Thyroid gland (tissue), 4 donors: ENCODE measurements at regions not wholly inside any gene's neighbourhood (a gene's known extent, or its start where the extent isn't known, plus 50 kb on each side); places are given as distances from the start of the nearest gene placed in this dataset.

Experiments
- DNase-seq, 2 donors: peaks; one replicate each; pipeline ENCODE4 v3.0.0-alpha.2; 2019
- H3K27ac ChIP-seq, 3 donors: fragments of 200-600 bp; sonication (generic); 1 replicate in 2 of 3; 2 replicates in 1 of 3; pipeline ENCODE4 v1.5.1; 2016 to 2019; ENCODE audit warnings: mild to moderate bottlenecking in 1 of 3, moderate library complexity in 1 of 3
- H3K27me3 ChIP-seq: fragments of 200-600 bp; sonication (generic); one replicate; pipeline ENCODE4 v1.5.1; 2019
- H3K36me3 ChIP-seq, 2 donors: fragments of 200-600 bp; sonication (generic); one replicate each; pipeline ENCODE4 v1.5.1; 2016 to 2019
- H3K4me1 ChIP-seq, 2 donors: fragments of 200-600 bp; sonication (generic); one replicate each; pipeline ENCODE4 v1.5.1; 2017 to 2019
- H3K4me3 ChIP-seq, 3 donors: fragments of 200-600 bp; sonication (generic); replicated peaks in 1 of 3; 1 replicate in 2 of 3; 2 replicates in 1 of 3; pipeline ENCODE4 v1.5.1; 2016; ENCODE audit warnings: mild to moderate bottlenecking in 1 of 3
- H3K9me3 ChIP-seq: fragments of 200-600 bp; sonication (generic); one replicate; pipeline ENCODE4 v1.5.1; 2017
- POLR2A ChIP-seq, 2 donors: fragments of 450-650 bp; IDR thresholded peaks; one replicate each; pipeline ENCODE4 v1.6.1; 2017; ENCODE audit warnings: antibody characterized with exemption in 2 of 2, mild to moderate bottlenecking in 2 of 2, moderate library complexity in 1 of 2
- WGBS, 2 donors: methylation state at CpG; one replicate each; pipeline ENCODE4 v1.1.5; 2017; 5-methylcytosine and 5-hydroxymethylcytosine counted together
- intact Hi-C: fragments of 100-400 bp; cut with DNase I; formaldehyde crosslinking; loops from one replicate; pipeline ENCODE4 v1.15.1; 2023
- TF ChIP-seq, protein P1 (sequence below), 6 experiments: fragments of 200-600 bp in 3 of 6; fragments of 450-650 bp in 3 of 6; sonication (generic) in 3 of 6; IDR thresholded peaks; one replicate each; pipeline ENCODE4 v1.5.1; 2016 to 2019; ENCODE audit warnings: antibody characterized with exemption in 6 of 6, mild to moderate bottlenecking in 2 of 6, inconsistent platforms in 1 of 6, moderate library complexity in 1 of 6

DNA sequence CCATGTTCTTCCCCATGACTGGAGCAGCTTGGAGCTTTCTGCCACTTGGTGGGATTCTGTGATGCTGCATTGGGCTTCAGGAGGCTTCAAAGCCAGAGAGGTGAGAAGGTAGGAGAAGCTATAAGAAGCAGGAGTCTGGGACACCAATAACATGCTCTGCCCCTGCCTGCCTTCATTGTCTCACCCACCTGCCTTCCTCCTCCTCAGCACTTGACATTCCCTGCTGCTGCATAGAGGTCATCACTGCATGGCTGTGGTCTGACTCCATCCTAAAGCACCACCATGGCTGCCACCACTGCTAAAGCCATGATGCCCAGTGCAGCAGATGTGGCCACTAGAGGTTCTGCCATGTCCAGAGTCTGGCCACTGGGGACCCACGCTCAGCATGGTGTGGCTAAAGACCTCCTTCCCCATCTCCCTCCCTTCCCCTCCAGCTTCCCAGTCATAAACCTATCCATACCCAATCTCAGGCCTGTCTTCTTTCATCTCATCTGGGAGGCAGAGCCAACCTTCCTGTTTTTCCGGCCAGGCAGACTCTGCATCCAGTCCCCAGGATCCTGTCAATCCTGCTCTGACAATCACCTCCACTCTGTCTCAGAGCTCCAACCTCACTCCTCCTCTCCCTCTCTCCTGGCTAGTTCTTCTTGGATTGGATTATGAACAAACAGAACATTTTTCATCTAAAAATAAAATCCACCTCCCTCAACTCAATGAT is 285.1 kb upstream of the POU3F1 start:
- Histone ChIP-seq H3K27ac (no peak overlapping the region), H3K27me3 (no peaks in the 10 kb centered on the region), H3K36me3 (no peaks in the 10 kb centered on the region), H3K9me3 (no peaks in the 10 kb centered on the region), H3K4me3 (no peak overlapping the region), H3K4me1 (peaks cover 0 to 8% of the 10 kb centered on the region in 2 donors)
- no peak for DNase-seq
- no peak for TF ChIP-seq POLR2A (IDR thresholded peaks at IDR 0.05)
- intact Hi-C loops: no loop called here
- WGBS, 2 donors: 47 to 92% methylated on average over 2 of the region's 2 CpGs

DNA sequence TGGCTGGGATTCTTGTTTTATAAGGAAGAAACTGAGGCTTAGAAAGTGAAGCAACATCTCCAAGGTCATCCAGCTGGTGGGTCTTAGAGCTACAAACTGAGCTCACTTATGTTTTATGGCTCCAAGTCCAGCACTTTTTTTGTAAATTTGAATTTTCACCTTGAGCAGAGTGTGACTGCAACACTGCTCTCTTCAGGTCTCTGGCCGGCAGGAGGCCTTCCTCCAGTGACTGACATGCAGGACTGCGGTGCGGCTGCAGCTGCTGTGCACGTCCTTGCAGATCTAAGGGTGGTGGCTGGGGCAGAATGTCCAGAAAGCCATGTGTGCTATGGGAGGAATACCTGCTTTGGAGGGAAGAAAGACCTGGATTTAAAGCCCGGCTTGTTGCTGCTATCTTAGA is 284.2 kb upstream of the POU3F1 start:
- DNase-seq: no peak
- WGBS, 2 donors: 73 to 81% methylated on average over 5 of the region's 5 CpGs
- TF ChIP-seq POLR2A (IDR thresholded peaks at IDR 0.05): no peak
- TF ChIP-seq, protein P1, sequence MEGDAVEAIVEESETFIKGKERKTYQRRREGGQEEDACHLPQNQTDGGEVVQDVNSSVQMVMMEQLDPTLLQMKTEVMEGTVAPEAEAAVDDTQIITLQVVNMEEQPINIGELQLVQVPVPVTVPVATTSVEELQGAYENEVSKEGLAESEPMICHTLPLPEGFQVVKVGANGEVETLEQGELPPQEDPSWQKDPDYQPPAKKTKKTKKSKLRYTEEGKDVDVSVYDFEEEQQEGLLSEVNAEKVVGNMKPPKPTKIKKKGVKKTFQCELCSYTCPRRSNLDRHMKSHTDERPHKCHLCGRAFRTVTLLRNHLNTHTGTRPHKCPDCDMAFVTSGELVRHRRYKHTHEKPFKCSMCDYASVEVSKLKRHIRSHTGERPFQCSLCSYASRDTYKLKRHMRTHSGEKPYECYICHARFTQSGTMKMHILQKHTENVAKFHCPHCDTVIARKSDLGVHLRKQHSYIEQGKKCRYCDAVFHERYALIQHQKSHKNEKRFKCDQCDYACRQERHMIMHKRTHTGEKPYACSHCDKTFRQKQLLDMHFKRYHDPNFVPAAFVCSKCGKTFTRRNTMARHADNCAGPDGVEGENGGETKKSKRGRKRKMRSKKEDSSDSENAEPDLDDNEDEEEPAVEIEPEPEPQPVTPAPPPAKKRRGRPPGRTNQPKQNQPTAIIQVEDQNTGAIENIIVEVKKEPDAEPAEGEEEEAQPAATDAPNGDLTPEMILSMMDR (IDR thresholded peaks at IDR 0.05): no peak
- Histone ChIP-seq H3K9me3 (no peaks in the 10 kb centered on the region), H3K4me1 (peaks cover 0 to 8% of the 10 kb centered on the region in 2 donors), H3K27me3 (no peaks in the 10 kb centered on the region), H3K4me3 (no peak overlapping the region), H3K27ac (no peak overlapping the region), H3K36me3 (no peaks in the 10 kb centered on the region)
- intact Hi-C loops: no loop called here

DNA sequence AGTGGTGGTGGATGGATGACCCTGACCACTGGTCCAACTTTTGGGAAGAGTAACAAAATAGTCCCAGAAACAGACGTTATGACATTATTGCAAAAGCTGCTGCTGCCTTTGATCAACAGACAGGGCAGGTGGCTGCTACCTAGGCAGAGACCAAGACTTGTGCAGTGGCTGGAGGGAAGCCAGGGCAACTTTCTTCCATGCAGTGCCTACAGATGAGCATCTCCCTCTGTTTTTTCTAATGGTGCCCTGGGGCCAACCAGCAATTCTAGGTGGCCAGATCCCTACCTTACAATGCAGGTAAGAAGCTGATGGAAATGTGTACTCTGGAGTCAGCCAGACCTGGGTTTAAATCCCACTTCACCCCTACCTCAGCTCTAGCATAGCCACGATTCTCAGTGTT is 283.1 kb upstream of the POU3F1 start:
- Histone ChIP-seq H3K27me3 (no peaks in the 10 kb centered on the region), H3K4me3 (no peak overlapping the region), H3K36me3 (no peaks in the 10 kb centered on the region), H3K27ac (no peak overlapping the region), H3K9me3 (no peaks in the 10 kb centered on the region), H3K4me1 (peaks cover 0 to 8% of the 10 kb centered on the region in 2 donors)
- intact Hi-C loops: no loop called here
- peak in 1 of 2 donors; percentile 6 for DNase-seq
- no peak for TF ChIP-seq POLR2A (IDR thresholded peaks at IDR 0.05)
- TF ChIP-seq, protein P1 (IDR thresholded peaks at IDR 0.05): no peak
- 31 to 35% methylated on average over 2 of the region's 2 CpGs for WGBS, 2 donors

DNA sequence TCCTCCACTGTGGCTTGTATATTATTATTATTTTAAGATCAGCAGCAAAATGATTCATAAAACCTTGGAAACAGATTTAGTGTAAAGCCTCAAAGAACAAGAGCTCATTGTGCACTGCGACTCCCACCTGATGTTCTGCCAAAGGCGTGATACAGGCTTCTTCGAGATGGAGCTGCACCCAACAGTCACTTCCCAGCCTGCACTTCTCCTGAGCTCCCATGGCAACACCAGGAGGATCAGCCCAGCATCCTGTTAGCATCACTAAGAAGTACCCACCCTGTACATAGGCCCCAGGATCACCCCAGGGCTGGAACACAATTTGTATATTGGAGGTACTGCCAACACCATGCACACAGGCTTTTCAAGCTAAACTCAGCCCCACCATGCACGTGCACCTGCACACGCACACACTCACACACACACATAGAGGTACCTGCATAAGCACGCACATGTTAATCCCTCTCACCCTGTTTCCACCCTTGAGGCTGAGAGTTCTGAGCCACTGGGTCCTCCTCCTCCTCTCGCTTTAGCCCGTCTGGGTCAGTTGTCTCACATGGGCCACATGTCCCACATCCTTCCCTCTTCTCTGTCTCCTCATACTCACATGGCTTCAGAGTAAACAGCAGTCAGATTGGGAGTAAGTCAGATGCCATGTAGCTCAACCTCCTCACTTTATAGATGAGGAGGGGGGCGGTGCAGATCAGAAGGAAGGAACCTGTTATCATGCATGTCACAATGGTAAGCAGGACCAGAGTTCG is 281.9 kb upstream of the POU3F1 start:
- WGBS, 2 donors: 78 to 87% methylated on average over 10 of the region's 10 CpGs
- Histone ChIP-seq H3K27ac (no peak overlapping the region), H3K9me3 (no peaks in the 10 kb centered on the region), H3K36me3 (no peaks in the 10 kb centered on the region), H3K4me3 (no peak overlapping the region), H3K27me3 (no peaks in the 10 kb centered on the region), H3K4me1 (peaks cover 0 to 8% of the 10 kb centered on the region in 2 donors)
- intact Hi-C loops: no loop called here
- DNase-seq: no peak
- TF ChIP-seq POLR2A (IDR thresholded peaks at IDR 0.05): no peak
- TF ChIP-seq, protein P1 (IDR thresholded peaks at IDR 0.05): no peak

DNA sequence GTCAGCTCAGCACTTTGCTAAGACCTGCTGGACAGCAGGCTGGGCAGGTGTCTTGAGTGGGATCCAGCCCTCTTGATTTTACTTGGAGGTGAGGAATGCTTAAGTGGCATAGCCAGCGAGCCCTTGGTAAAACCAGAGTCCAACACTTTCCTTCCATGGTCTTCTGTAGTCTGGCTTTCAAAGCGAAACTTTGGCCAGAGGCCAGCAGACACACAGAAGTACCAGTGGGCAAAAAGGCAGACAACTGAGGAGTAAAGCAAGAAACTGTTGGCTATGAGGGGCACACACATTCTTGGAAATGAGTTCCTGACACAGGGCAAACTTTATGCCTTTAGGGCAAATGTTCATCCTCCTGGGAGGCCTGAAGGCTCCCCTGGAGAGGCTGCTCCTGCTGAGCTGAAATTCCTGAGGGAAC is 281.0 kb upstream of the POU3F1 start:
- no peak overlapping the region for H3K27ac ChIP-seq
- WGBS, 2 donors: 7 to 29% methylated on average over 2 of the region's 2 CpGs

More for the DNA sequence above, 281.0 kb upstream of the POU3F1 start:
- intact Hi-C loops: no loop called here
- Histone ChIP-seq H3K9me3 (no peaks in the 10 kb centered on the region), H3K4me1 (peaks cover 0 to 8% of the 10 kb centered on the region in 2 donors), H3K27me3 (no peaks in the 10 kb centered on the region), H3K36me3 (no peaks in the 10 kb centered on the region), H3K4me3 (no peak overlapping the region)
- peak; percentile 78 to 86 for DNase-seq
- TF ChIP-seq POLR2A (IDR thresholded peaks at IDR 0.05): no peak
- TF ChIP-seq, protein P1 (IDR thresholded peaks at IDR 0.05): no peak
